IPS DF 6.9 (cell line): ENCODE measurements at regions not wholly inside any gene's neighbourhood (a gene's known extent, or its start where the extent isn't known, plus 50 kb on each side); places are given as distances from the start of the nearest gene placed in this dataset.

Experiments
- DNase-seq: peaks from one replicate; pipeline ENCODE4 v3.0.0-alpha.2; 2013; ENCODE audit warnings: low read depth, low spot score
- H3K27ac ChIP-seq: one replicate; pipeline ENCODE4 v1.5.1; 2013; ENCODE audit warnings: low read length, control low read depth
- H3K27me3 ChIP-seq: 2 replicates; pipeline ENCODE4 v1.6.1; 2013; ENCODE audit warnings: mild to moderate bottlenecking, low read length; ENCODE audit not compliant: control insufficient read depth, insufficient read depth
- H3K36me3 ChIP-seq: 2 replicates; pipeline ENCODE4 v1.6.1; 2013; ENCODE audit warnings: low read length; ENCODE audit not compliant: control insufficient read depth, insufficient read depth
- H3K4me1 ChIP-seq: 2 replicates; pipeline ENCODE4 v1.6.1; 2013; ENCODE audit warnings: low read length; ENCODE audit not compliant: control insufficient read depth, insufficient read depth
- H3K4me3 ChIP-seq: 2 replicates; pipeline ENCODE4 v1.5.1; 2013; ENCODE audit warnings: mild to moderate bottlenecking, low read length
- H3K9me3 ChIP-seq: 2 replicates; pipeline ENCODE4 v1.6.1; 2013; ENCODE audit warnings: low read length, inconsistent platforms; ENCODE audit not compliant: control insufficient read depth, insufficient read depth
- WGBS: extraction: QIAGEN DNeasy Blood & Tissue Kit; methylation state at CpG from one replicate; pipeline ENCODE4 v1.1.7; 2013; ENCODE audit warnings: mixed read lengths, missing lambda C conversion rate; ENCODE audit not compliant: insufficient read length, insufficient coverage; 5-methylcytosine and 5-hydroxymethylcytosine counted together

GRCh38 chr13:21988624-21989023 is 317.8 kb downstream of the FGF9 start:
- Histone ChIP-seq H3K9me3 (no peaks in the 10 kb centered on the region), H3K27me3 (no peaks in the 10 kb centered on the region), H3K27ac (no peak overlapping the region), H3K4me3 (no peak overlapping the region), H3K4me1 (no peaks in the 10 kb centered on the region), H3K36me3 (no peaks in the 10 kb centered on the region)
- DNase-seq, result no peak
- WGBS, result no CpG with 5 or more reads among the region's 7 CpGs

- no peak overlapping the region for H3K4me3 ChIP-seq
- no peaks in the 10 kb centered on the region for H3K27me3 ChIP-seq
- DNase-seq, result no peak
- H3K36me3 ChIP-seq, result no peaks in the 10 kb centered on the region
- no peak overlapping the region for H3K27ac ChIP-seq
- no peaks in the 10 kb centered on the region for H3K4me1 ChIP-seq
- H3K9me3 ChIP-seq, result no peaks in the 10 kb centered on the region
- WGBS, result no CpG with 5 or more reads among the region's 3 CpGs
Observed at GRCh38 chr13:21996049-21996448, 325.2 kb downstream of the FGF9 start.

- H3K27ac ChIP-seq, result no peak overlapping the region
- no peaks in the 10 kb centered on the region for H3K27me3 ChIP-seq
- H3K36me3 ChIP-seq, result no peaks in the 10 kb centered on the region
- H3K9me3 ChIP-seq, result no peaks in the 10 kb centered on the region
- WGBS, result no CpG with 5 or more reads among the region's 2 CpGs
- H3K4me1 ChIP-seq, result no peaks in the 10 kb centered on the region
- no peak overlapping the region for H3K4me3 ChIP-seq
- DNase-seq, result no peak
Observed at GRCh38 chr13:21997726-21998125, 326.9 kb downstream of the FGF9 start.

GRCh38 chr13:21998279-21998990 is 327.6 kb downstream of the FGF9 start:
- Histone ChIP-seq H3K4me1 (no peaks in the 10 kb centered on the region), H3K36me3 (no peaks in the 10 kb centered on the region), H3K4me3 (no peak overlapping the region), H3K27me3 (no peaks in the 10 kb centered on the region), H3K9me3 (no peaks in the 10 kb centered on the region), H3K27ac (no peak overlapping the region)
- no peak for DNase-seq
- WGBS, result no CpG with 5 or more reads among the region's 12 CpGs

- no CpG with 5 or more reads among the region's 6 CpGs for WGBS
- Histone ChIP-seq H3K36me3 (no peaks in the 10 kb centered on the region), H3K4me1 (no peaks in the 10 kb centered on the region), H3K27me3 (no peaks in the 10 kb centered on the region), H3K9me3 (no peaks in the 10 kb centered on the region), H3K4me3 (no peak overlapping the region), H3K27ac (no peak overlapping the region)
- DNase-seq, result no peak
Observed at GRCh38 chr13:21999666-22000065, 328.8 kb downstream of the FGF9 start.

GRCh38 chr13:22000191-22000590 is 329.3 kb downstream of the FGF9 start:
- no peak overlapping the region for H3K4me3 ChIP-seq
- no peaks in the 10 kb centered on the region for H3K27me3 ChIP-seq
- no peak overlapping the region for H3K27ac ChIP-seq
- H3K9me3 ChIP-seq, result no peaks in the 10 kb centered on the region
- DNase-seq, result no peak
- H3K4me1 ChIP-seq, result no peaks in the 10 kb centered on the region
- WGBS, result no CpG with 5 or more reads among the region's 12 CpGs
- no peaks in the 10 kb centered on the region for H3K36me3 ChIP-seq

GRCh38 chr13:22001336-22001735 is 330.5 kb downstream of the FGF9 start:
- H3K27ac ChIP-seq, result no peak overlapping the region
- DNase-seq, result no peak
- WGBS, result no CpG with 5 or more reads among the region's 9 CpGs
- no peaks in the 10 kb centered on the region for H3K9me3 ChIP-seq
- no peaks in the 10 kb centered on the region for H3K4me1 ChIP-seq
- H3K4me3 ChIP-seq, result no peak overlapping the region
- H3K36me3 ChIP-seq, result no peaks in the 10 kb centered on the region
- no peaks in the 10 kb centered on the region for H3K27me3 ChIP-seq

- H3K27me3 ChIP-seq, result no peaks in the 10 kb centered on the region
- H3K27ac ChIP-seq, result no peak overlapping the region
- H3K4me3 ChIP-seq, result no peak overlapping the region
- WGBS, result no CpG with 5 or more reads among the region's 4 CpGs
- no peaks in the 10 kb centered on the region for H3K36me3 ChIP-seq
- no peaks in the 10 kb centered on the region for H3K9me3 ChIP-seq
- DNase-seq, result no peak
- H3K4me1 ChIP-seq, result no peaks in the 10 kb centered on the region
Observed at GRCh38 chr13:22002893-22003292, 332.0 kb downstream of the FGF9 start.

- H3K4me1 ChIP-seq, result no peaks in the 10 kb centered on the region
- no peak for DNase-seq
- no peaks in the 10 kb centered on the region for H3K27me3 ChIP-seq
- no peak overlapping the region for H3K27ac ChIP-seq
- no peaks in the 10 kb centered on the region for H3K9me3 ChIP-seq
- WGBS, result no CpG with 5 or more reads among the region's 8 CpGs
- H3K36me3 ChIP-seq, result no peaks in the 10 kb centered on the region
- no peak overlapping the region for H3K4me3 ChIP-seq
Observed at GRCh38 chr13:22009500-22009899, 338.6 kb downstream of the FGF9 start.

GRCh38 chr13:22009937-22010336 is 339.1 kb downstream of the FGF9 start:
- H3K4me3 ChIP-seq, result no peak overlapping the region
- H3K9me3 ChIP-seq, result no peaks in the 10 kb centered on the region
- no peak for DNase-seq
- no peaks in the 10 kb centered on the region for H3K4me1 ChIP-seq
- no CpG with 5 or more reads among the region's 6 CpGs for WGBS
- no peak overlapping the region for H3K27ac ChIP-seq
- no peaks in the 10 kb centered on the region for H3K36me3 ChIP-seq
- H3K27me3 ChIP-seq, result no peaks in the 10 kb centered on the region

GRCh38 chr13:22012686-22013085 is 341.8 kb downstream of the FGF9 start:
- Histone ChIP-seq H3K4me3 (no peak overlapping the region), H3K27me3 (no peaks in the 10 kb centered on the region), H3K9me3 (no peaks in the 10 kb centered on the region), H3K4me1 (no peaks in the 10 kb centered on the region), H3K36me3 (no peaks in the 10 kb centered on the region), H3K27ac (no peak overlapping the region)
- WGBS, result no CpG with 5 or more reads among the region's 2 CpGs
- DNase-seq, result no peak
